ENCODE measurements at regions not wholly inside any gene's neighbourhood (a gene's known extent, or its start where the extent isn't known, plus 50 kb on each side); places are given as distances from the start of the nearest gene placed in this dataset.
"Not testable (repeated sequence)": the region's sequence is repeated elsewhere in the genome, so short reads cannot be mapped to it uniquely, and the experiment has no call there.

DNA sequence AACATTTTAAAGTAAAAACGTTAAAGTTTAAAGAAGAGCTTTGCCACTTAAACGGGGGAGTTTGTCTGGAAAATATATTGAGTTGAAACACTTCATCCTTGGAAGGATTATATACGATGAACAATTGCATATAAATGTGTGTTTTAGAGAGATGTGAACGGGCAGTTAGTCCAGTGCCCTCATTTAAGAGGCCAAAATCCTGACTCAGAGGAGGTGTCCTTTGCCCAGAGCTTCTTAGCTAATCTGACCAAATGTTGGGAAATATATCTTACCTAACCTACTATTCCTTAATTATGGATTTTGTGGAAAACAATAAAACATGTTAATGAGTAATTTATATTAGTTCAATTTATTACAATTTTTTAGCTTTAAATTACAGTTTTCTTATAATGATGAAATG lies 327.2 kb upstream of the DIPK2B start:
- DNase-seq = no peak

DNA sequence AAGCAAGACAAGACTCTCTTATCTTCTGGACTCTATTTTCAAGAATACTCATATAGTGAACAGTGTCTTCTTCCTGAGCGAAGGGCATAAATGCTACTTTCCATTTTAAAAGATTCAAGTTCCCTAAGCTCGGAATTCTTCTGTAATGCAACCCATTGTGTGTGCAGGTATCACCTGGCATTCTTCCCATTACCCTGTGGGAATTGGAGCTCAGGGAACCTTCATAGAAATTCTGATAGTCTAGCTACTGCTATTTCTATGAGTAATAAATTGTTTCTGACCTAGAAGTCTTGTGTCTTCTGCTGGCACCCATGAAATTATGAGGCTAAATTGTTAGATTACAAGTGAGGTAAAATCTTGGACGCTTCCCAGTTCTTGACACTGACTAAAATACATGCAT lies 324.1 kb upstream of the DIPK2B start:
- no peak for DNase-seq

DNA sequence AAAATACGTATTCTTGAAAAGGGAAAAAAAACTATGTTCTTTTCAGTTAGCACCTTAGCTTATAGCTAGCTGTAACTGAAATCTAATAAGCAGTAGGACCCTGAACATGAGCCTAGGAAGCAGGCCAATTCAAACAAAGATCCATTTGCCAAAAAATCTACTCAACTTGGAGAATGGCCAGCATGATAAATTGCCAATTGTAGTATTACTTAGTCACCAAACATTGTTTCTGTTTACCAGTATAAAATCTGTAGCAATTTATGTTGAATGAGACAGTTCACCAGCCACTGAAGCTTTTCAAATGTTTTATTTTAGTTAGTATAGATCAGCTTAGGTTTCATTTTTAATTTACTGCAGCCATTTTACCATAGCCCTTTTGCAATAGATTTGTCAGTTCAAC lies 323.6 kb upstream of the DIPK2B start:
- no peak for DNase-seq

- DNase-seq = no peak
Measured at GRCh38 chrX:45518552-45518951, 317.9 kb upstream of the DIPK2B start.

DNA sequence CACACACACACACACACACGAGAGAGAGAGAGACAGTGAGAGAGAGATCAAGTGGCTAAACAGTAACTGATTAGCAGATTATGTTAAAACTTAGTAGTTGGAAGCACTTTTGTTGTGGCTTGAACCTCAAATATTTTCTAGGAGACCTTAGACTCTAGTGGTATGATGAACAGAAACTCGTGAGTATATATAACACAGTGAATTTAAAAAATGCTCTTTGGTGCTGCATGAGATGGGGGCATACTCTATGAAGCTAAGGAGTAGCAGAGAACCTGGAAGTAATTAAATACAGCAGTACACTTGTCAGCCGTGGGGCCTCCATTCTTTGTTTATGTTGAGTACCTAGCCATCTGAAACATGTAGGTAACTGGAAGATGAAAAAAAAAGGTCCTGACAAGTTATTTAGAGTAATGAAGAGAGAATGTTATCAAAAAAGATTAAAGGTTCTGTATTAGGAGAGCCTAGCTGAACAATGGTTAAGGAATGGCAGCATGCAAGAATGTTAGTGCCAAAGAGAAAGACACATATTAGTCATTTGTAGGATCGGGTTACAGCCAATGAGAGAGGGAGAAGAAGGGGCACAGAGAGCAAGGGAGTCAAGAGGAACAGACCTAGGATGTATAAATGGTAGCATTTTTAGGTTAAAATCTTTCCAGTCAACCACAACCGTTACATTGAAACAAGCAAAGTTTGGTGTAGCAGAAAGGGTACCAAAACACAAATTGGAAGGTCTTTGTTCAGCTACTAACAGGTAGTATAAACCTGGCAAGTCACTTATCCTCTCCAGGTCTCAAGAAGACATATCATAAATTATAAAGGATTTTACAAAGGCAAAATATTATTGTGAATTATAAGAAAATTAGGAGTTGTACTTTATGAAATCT lies 316.7 kb upstream of the DIPK2B start:
- no peak for DNase-seq

DNA sequence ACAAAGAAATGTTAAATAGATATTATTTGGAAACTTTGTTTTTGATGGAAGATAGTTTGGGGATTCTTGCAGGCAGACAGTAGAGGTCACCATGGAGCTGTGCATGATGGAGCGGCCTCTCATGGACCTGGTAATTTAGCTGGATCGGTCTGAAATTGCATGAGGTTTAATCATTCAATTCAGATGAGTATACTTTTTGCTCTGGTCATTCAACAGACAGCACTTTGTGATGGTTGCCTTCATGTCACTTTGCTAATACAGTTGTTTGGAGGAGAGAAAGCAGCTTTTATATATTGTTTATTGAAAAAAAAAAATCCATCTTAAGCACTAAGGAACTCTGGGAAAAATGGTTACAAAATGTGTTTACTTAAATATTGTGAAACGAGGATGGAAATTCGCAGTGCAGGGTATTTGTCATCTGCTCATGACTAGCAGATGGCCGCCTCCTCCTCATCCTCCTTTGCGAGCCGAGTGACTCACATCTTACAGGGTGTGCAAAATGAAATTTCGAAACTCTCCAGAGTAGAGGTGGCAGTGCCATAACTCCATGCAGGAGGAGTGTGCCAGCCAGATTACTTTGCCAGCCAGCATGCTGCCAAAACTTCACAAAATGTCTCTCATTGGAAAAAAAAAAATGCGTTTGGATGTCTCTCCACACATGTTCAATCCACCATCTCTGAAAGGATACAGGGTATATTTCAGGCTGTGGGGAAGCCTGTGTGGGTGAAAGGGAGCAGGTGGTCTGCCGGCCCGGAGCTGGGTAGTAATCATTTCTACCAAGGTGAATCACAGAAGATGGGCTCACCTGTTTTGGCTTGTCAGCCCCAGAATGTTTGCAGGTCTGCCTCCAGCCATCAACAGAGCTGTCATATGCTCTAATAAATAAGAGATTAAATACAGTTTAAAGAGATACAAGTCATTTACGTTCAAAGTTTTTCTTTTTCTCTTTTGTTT lies 314.9 kb upstream of the DIPK2B start:
- DNase-seq = peak; percentile 88

DNA sequence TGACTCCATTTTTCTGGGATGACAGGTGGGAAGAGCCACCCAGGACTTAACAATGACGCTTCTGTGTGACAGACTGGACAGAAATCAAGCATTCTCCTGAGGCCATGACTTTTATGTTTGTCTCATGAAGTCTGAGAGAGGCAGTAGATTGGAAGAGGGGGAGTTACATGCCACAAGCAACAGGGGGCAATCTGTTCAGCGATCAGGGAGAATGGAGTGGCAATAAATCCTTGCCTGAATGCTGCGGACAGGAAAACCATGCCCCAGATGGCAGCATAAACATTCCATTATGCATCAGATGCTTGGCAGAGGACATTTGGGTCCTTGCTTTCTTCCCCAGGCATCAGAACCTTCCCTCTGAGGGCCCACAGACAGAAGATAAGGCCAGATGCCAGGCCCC lies 312.4 kb upstream of the DIPK2B start:
- no peak for DNase-seq

DNA sequence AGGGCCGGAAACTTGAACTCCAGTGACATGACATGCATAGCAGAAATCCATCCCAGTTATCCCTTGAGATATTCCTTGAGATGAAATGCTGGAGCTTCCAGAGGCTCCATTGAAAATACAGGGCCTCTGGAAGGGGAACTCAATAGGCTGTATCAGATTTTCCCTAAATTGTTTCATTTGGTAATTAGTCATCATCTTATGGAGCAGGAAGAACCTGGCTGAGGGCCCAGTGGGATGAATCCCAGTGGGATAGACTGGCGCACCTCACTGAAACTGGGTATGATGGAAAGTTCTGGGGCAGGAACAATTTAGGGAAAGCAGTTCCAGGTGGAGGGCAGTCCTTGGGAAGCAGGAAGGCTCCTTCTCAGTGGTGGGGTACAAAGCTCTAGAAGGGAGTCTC lies 307.8 kb upstream of the DIPK2B start:
- no peak for DNase-seq

DNA sequence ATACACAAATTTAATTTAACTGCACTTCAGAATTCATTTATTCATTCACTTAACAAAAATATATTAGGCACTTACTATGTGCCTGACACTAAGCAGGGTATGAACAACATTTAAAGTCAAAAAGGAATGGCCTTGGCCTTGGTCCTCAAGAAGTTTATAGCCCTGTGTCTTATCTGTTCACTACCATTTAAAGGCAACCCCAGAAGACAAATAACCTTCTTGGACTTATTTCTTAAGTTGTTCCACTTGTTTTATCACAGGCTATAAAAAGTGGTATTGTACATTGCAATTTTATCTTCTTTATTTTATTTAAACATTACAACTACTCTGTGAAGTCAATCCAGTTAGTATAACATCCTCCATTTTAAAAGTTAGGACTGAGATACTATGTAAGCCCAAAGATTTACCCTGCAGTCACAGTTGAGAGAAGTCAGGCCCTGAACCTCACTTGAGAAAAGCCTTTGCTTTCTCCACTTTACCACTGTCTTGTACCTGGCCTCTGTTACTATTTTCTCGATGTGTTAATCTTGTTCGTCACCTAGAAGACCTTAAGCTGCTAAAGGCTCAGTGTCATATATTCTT lies 305.6 kb upstream of the DIPK2B start:
- no peak for DNase-seq

DNA sequence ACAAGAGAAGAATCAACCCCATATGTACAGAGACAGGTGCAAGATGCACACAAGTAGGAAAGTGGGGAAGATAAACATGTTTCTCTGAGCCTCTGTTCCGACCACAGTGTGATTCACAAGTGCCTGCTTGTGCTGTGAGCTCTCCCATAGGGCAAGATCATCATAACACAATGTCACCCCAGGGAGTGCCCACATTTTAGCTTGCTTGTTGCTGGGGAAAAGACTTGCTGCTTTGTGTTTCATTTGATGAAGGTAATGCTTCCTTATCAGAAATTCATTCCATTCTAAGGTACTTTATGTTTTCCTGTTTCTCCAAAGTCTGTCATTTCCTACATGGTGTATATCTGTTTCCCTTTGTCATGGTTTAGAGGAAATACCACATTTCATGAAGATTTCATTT lies 304.5 kb upstream of the DIPK2B start:
- DNase-seq = no peak

- DNase-seq = not testable (repeated sequence)
Measured at GRCh38 chrX:45503787-45504362, 303.2 kb upstream of the DIPK2B start.

DNA sequence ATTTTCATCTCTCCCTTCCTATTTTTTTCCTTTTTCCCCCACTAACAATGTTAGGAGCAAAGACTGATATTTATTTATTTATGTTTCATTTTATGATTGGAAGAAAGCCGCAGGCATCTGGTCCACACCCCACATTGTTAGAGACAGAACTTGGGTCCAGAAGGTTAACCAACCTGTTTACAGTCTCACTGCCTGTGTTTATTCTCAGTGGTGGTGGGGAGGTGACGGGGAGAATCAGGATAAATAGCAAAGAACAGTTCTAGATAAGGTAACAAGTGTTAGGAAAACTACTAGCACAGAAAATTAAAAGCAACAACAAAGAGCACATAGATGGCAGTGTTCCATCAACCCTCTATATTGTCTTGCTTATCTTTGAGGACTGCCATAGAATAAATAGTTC lies 301.7 kb upstream of the DIPK2B start:
- DNase-seq = no peak

GRCh38 chrX:45497290-45497689 lies 296.6 kb upstream of the DIPK2B start:
- DNase-seq = no peak

GRCh38 chrX:45485719-45486118 lies 285.0 kb upstream of the DIPK2B start:
- DNase-seq = no peak

- DNase-seq = no peak
Measured at GRCh38 chrX:45479835-45480422, 279.3 kb upstream of the DIPK2B start.

GRCh38 chrX:45479196-45479834 lies 278.6 kb upstream of the DIPK2B start:
- no peak for DNase-seq

- no peak for DNase-seq
Measured at GRCh38 chrX:45472968-45473367, 272.3 kb upstream of the DIPK2B start.

DNA sequence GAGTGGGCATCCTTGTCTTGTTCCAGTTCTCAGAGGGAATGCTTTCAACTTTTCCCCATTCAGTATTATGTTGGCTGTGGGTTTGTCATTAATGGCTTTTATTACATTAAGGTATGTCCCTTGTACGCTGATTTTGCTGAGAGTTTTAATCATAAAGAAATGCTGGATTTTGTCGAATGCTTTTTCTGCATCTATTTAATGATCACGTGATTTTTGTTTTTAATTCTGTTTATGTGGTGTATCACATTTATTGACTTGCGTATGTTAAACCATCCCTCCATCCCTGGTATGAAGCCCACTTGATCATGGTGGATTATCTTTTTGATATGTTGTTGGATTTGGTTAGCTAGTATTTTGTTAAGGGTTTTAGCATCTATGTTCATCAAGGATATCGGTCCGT lies 266.9 kb upstream of the DIPK2B start:
- DNase-seq = not testable (repeated sequence)

GRCh38 chrX:45455732-45456131 lies 255.1 kb upstream of the DIPK2B start:
- not testable (repeated sequence) for DNase-seq

GRCh38 chrX:45454290-45454689 lies 253.6 kb upstream of the DIPK2B start:
- DNase-seq = no peak

- DNase-seq = no peak
Measured at GRCh38 chrX:45449982-45450381, 249.3 kb upstream of the DIPK2B start.

DNA sequence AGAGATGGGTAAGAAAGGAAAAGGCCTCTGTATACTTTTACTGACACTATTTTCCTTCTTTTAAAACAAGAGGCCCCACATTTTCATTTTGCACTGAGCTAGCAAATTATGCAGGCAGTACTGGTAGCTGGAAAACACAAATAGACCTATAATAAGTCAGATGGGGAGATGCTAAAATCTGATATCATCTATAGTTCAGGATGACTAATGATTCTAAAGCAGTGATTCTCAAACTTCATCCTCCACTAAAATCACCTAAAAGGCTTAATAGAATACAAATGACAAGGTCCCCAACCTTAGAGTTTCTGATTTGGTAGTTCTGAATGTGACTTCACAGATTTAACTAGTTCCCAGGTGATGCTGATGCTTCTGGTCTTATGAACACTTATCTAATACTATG lies 247.3 kb upstream of the DIPK2B start:
- no peak for DNase-seq

Data from suppressor macrophage treated with lipopolysaccharide for 4 hours (primary cell).